ENCODE measurements at regions not wholly inside any gene's neighbourhood (a gene's known extent, or its start where the extent isn't known, plus 50 kb on each side); places are given as distances from the start of the nearest gene placed in this dataset.
"Not testable (repeated sequence)": the region's sequence is repeated elsewhere in the genome, so short reads cannot be mapped to it uniquely, and the experiment has no call there.

GRCh38 chrY:21600170-21600569 is 65.5 kb downstream of the RBMY1A1 start:
- DNase-seq = no peak

- no peak for DNase-seq
Measured at GRCh38 chrY:21601524-21601923, 66.8 kb downstream of the RBMY1A1 start.

- DNase-seq = peak; percentile 32
Measured at GRCh38 chrY:21602590-21602989, 67.9 kb downstream of the RBMY1A1 start.

GRCh38 chrY:21636137-21636536 is 101.5 kb downstream of the RBMY1A1 start:
- no peak for DNase-seq

GRCh38 chrY:21650496-21650895 is 115.8 kb downstream of the RBMY1A1 start:
- no peak for DNase-seq

GRCh38 chrY:21659057-21659456 is 124.4 kb downstream of the RBMY1A1 start:
- DNase-seq = not testable (repeated sequence)

GRCh38 chrY:21679590-21679989 is 144.9 kb downstream of the RBMY1A1 start:
- not testable (repeated sequence) for DNase-seq

- not testable (repeated sequence) for DNase-seq
Measured at GRCh38 chrY:21686369-21686768, 151.7 kb downstream of the RBMY1A1 start.

- not testable (repeated sequence) for DNase-seq
Measured at GRCh38 chrY:21701951-21702350, 167.3 kb downstream of the RBMY1A1 start.

GRCh38 chrY:21702927-21703326 is 168.2 kb downstream of the RBMY1A1 start:
- DNase-seq = not testable (repeated sequence)

- no peak for DNase-seq
Measured at GRCh38 chrY:21705309-21705708, 170.6 kb downstream of the RBMY1A1 start.

- not testable (repeated sequence) for DNase-seq
Measured at GRCh38 chrY:21706611-21707010, 171.9 kb downstream of the RBMY1A1 start.

GRCh38 chrY:21735489-21736060 is 158.8 kb downstream of the RBMY1D start:
- not testable (repeated sequence) for DNase-seq

GRCh38 chrY:21744998-21745397 is 149.3 kb downstream of the RBMY1D start:
- not testable (repeated sequence) for DNase-seq

GRCh38 chrY:21760243-21760642 is 134.1 kb downstream of the RBMY1D start:
- not testable (repeated sequence) for DNase-seq

- not testable (repeated sequence) for DNase-seq
Measured at GRCh38 chrY:21767824-21768223, 126.5 kb downstream of the RBMY1D start.

- not testable (repeated sequence) for DNase-seq
Measured at GRCh38 chrY:21782174-21782860, 112.0 kb downstream of the RBMY1D start.

- no peak for DNase-seq
Measured at GRCh38 chrY:21813484-21814233, 80.7 kb downstream of the RBMY1D start.

- no peak for DNase-seq
Measured at GRCh38 chrY:21814491-21814890, 79.8 kb downstream of the RBMY1D start.

- DNase-seq = no peak
Measured at GRCh38 chrY:21821881-21822280, 72.4 kb downstream of the RBMY1D start.

- no peak for DNase-seq
Measured at GRCh38 chrY:21827593-21827992, 66.7 kb downstream of the RBMY1D start.

All from RPMI8226 (cell line).